Putamen (tissue), 1 donor: ENCODE measurements at regions not wholly inside any gene's neighbourhood (a gene's known extent, or its start where the extent isn't known, plus 50 kb on each side); places are given as distances from the start of the nearest gene placed in this dataset.

Source experiments
- DNase-seq: peaks from one replicate; pipeline ENCODE4 v3.0.0-alpha.2; 2016; ENCODE audit warnings: low spot score

- DNase-seq = no peak
Observed at GRCh38 chrX:39736216-39737211, 361.2 kb downstream of the BCOR start.

- DNase-seq = no peak
Observed at GRCh38 chrX:39739585-39739984, 358.2 kb downstream of the BCOR start.

GRCh38 chrX:39740078-39740477, 357.7 kb downstream of the BCOR start:
- DNase-seq = no peak

GRCh38 chrX:39741904-39742303, 355.9 kb downstream of the BCOR start:
- DNase-seq = no peak

GRCh38 chrX:39745818-39746217, 351.9 kb downstream of the BCOR start:
- DNase-seq = no peak

GRCh38 chrX:39749135-39749534, 348.6 kb downstream of the BCOR start:
- no peak for DNase-seq

GRCh38 chrX:39749728-39750127, 348.0 kb downstream of the BCOR start:
- no peak for DNase-seq

GRCh38 chrX:39750256-39750790, 347.4 kb downstream of the BCOR start:
- DNase-seq = no peak

- no peak for DNase-seq
Observed at GRCh38 chrX:39750848-39751247, 346.9 kb downstream of the BCOR start.

GRCh38 chrX:39752815-39753214, 344.9 kb downstream of the BCOR start:
- no peak for DNase-seq

- no peak for DNase-seq
Observed at GRCh38 chrX:39753293-39753996, 344.3 kb downstream of the BCOR start.

GRCh38 chrX:39755143-39756032, 342.4 kb downstream of the BCOR start:
- no peak for DNase-seq

GRCh38 chrX:39756086-39756883, 341.5 kb downstream of the BCOR start:
- DNase-seq = no peak

GRCh38 chrX:39757971-39758370, 339.8 kb downstream of the BCOR start:
- no peak for DNase-seq

GRCh38 chrX:39758791-39759525, 338.8 kb downstream of the BCOR start:
- no peak for DNase-seq

- no peak for DNase-seq
Observed at GRCh38 chrX:39759526-39760224, 338.1 kb downstream of the BCOR start.

- no peak for DNase-seq
Observed at GRCh38 chrX:39760930-39761329, 336.8 kb downstream of the BCOR start.

- DNase-seq = no peak
Observed at GRCh38 chrX:39762266-39762841, 335.4 kb downstream of the BCOR start.

GRCh38 chrX:39764441-39764914, 333.3 kb downstream of the BCOR start:
- DNase-seq = no peak
